GM12878 (cell line): ENCODE measurements at regions not wholly inside any gene's neighbourhood (a gene's known extent, or its start where the extent isn't known, plus 50 kb on each side); places are given as distances from the start of the nearest gene placed in this dataset.

Source experiments
- HDAC6 ChIP-seq: fragments of 200-600 bp; sonication (generic); IDR thresholded peaks from one replicate; pipeline ENCODE4 v1.8.0; 2017; ENCODE audit warnings: antibody characterized with exemption; ENCODE audit not compliant: unreplicated experiment
- IKZF1 ChIP-seq: fragments of 450-650 bp; conservative IDR thresholded peaks from 2 replicates; pipeline ENCODE4 v1.6.1; 2017; ENCODE audit warnings: antibody characterized with exemption, mild to moderate bottlenecking
- IKZF2 ChIP-seq, 2 experiments: fragments of 450-650 bp; IDR thresholded peaks; 2 replicates each; pipeline ENCODE4 v1.6.1; 2017; ENCODE audit warnings: mild to moderate bottlenecking in 2 of 2, moderate library complexity in 2 of 2
- JUND ChIP-seq: IDR thresholded peaks from 2 replicates; pipeline ENCODE4 v1.6.1; 2012; ENCODE audit warnings: low read depth, mild to moderate bottlenecking, low read length, improper control_type of control experiment, moderate library complexity
- LARP7 ChIP-seq: fragments of 450-650 bp; IDR thresholded peaks from 2 replicates; pipeline ENCODE4 v1.6.1; 2017; ENCODE audit warnings: mild to moderate bottlenecking
- NFYB ChIP-seq: IDR thresholded peaks from 2 replicates; pipeline ENCODE4 v1.6.1; 2011; ENCODE audit warnings: low read depth, mild to moderate bottlenecking, low read length, improper control_type of control experiment, moderate library complexity; ENCODE audit not compliant: insufficient read depth
- POLR2AphosphoS5 ChIP-seq: IDR thresholded peaks from 2 replicates; pipeline ENCODE4 v1.6.1; 2011; ENCODE audit warnings: mild to moderate bottlenecking, low read length, inconsistent platforms
- SUZ12 ChIP-seq: fragments of 200-600 bp; sonication (generic); IDR thresholded peaks from one replicate; pipeline ENCODE4 v1.6.1; 2018; ENCODE audit warnings: antibody characterized with exemption, mild to moderate bottlenecking; ENCODE audit not compliant: unreplicated experiment
- ZNF217 ChIP-seq: fragments of 450-650 bp; IDR thresholded peaks from 2 replicates; pipeline ENCODE4 v1.6.1; 2017; ENCODE audit warnings: antibody characterized with exemption, mild to moderate bottlenecking
- TF ChIP-seq, protein P1 (sequence below): fragments of 450-650 bp; IDR thresholded peaks from 2 replicates; pipeline ENCODE4 v1.6.1; 2017; ENCODE audit warnings: antibody characterized with exemption, mild to moderate bottlenecking, moderate library complexity
- TF ChIP-seq, protein P2 (sequence below): IDR thresholded peaks from 2 replicates; pipeline ENCODE4 v1.6.1; 2012; ENCODE audit warnings: low read depth, low read length, improper control_type of control experiment

DNA sequence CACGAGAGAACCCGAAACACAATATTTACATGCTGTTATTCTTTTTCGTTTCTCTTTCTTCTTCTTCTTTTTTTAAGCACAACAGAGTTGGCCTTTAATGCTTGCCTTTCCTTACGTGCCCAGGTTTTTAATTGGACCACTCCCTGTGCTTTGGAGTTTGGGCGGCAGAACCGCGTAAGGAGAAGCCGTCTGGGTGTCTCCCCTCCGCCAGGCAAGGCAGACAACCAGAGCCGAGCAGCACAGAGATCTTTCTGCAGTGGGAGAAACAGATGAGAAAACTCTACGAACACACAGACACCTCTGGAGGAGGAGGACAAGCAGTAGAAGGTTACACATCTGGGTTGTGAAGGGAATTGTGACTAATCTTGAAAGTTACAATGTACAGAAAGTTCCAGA lies 150.0 kb upstream of the UBL3 start (continued):
- TF ChIP-seq IKZF1 (no peak), NFYB (no peak), IKZF2 (IDR thresholded peaks at IDR 0.05) (no peak), SUZ12 (no peak), LARP7 (no peak), JUND (no peak), POLR2AphosphoS5 (no peak), HDAC6 (no peak), ZNF217 (no peak)
- TF ChIP-seq, protein P1, sequence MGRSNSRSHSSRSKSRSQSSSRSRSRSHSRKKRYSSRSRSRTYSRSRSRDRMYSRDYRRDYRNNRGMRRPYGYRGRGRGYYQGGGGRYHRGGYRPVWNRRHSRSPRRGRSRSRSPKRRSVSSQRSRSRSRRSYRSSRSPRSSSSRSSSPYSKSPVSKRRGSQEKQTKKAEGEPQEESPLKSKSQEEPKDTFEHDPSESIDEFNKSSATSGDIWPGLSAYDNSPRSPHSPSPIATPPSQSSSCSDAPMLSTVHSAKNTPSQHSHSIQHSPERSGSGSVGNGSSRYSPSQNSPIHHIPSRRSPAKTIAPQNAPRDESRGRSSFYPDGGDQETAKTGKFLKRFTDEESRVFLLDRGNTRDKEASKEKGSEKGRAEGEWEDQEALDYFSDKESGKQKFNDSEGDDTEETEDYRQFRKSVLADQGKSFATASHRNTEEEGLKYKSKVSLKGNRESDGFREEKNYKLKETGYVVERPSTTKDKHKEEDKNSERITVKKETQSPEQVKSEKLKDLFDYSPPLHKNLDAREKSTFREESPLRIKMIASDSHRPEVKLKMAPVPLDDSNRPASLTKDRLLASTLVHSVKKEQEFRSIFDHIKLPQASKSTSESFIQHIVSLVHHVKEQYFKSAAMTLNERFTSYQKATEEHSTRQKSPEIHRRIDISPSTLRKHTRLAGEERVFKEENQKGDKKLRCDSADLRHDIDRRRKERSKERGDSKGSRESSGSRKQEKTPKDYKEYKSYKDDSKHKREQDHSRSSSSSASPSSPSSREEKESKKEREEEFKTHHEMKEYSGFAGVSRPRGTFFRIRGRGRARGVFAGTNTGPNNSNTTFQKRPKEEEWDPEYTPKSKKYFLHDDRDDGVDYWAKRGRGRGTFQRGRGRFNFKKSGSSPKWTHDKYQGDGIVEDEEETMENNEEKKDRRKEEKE: no peak
- TF ChIP-seq, protein P2, sequence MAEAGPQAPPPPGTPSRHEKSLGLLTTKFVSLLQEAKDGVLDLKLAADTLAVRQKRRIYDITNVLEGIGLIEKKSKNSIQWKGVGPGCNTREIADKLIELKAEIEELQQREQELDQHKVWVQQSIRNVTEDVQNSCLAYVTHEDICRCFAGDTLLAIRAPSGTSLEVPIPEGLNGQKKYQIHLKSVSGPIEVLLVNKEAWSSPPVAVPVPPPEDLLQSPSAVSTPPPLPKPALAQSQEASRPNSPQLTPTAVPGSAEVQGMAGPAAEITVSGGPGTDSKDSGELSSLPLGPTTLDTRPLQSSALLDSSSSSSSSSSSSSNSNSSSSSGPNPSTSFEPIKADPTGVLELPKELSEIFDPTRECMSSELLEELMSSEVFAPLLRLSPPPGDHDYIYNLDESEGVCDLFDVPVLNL: no peak
